Right lobe of liver (tissue), 4 donors: ENCODE measurements at regions not wholly inside any gene's neighbourhood (a gene's known extent, or its start where the extent isn't known, plus 50 kb on each side); places are given as distances from the start of the nearest gene placed in this dataset.

Experiments
- CTCF ChIP-seq, 4 donors: fragments of 200-600 bp in 3 of 4; fragments of 450-650 bp in 1 of 4; IDR thresholded peaks; one replicate each; pipeline versions ENCODE4 v1.5.1 to v1.8.0; 2016 to 2022; ENCODE audit warnings: antibody characterized with exemption in 4 of 4, mild to moderate bottlenecking in 2 of 4
- POLR2A ChIP-seq: fragments of 450-650 bp; IDR thresholded peaks from one replicate; pipeline ENCODE4 v1.6.1; 2017; ENCODE audit warnings: antibody characterized with exemption, mild to moderate bottlenecking
- donor health status: DM: no; HTN: no; CAD: no.
- donor health status: DM: no; HTN: no; CAD: no.
- donor health status: DM: no; HTN: yes; CAD: no.

- TF ChIP-seq CTCF (IDR thresholded peaks at IDR 0.05) (no peak), POLR2A (no peak)
Measured at GRCh38 chr11:113526521-113526920, 51.3 kb upstream of the DRD2 start.
